ENCODE measurements at regions not wholly inside any gene's neighbourhood (a gene's known extent, or its start where the extent isn't known, plus 50 kb on each side); places are given as distances from the start of the nearest gene placed in this dataset.
"Not testable (repeated sequence)": the region's sequence is repeated elsewhere in the genome, so short reads cannot be mapped to it uniquely, and the experiment has no call there.

DNA sequence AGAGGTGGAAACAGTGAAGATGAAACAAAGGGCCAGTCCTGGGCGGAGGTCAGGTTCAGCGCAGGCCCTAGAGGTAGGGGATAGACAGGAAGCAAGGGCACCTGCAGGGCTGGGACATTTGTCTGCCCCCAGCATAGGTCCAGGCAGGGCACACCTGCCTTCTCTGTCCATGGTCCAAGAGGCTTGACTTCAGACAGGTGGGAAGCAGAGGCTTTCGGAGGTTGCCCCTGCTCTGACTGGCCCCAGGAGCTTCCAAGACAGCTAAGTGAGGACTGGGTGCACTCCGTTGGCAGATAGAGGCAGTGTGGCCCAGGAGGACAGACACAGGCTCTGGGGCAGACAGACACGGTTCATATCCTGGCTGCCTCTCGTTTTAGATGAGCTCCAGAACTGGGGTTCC is 71.6 kb upstream of the GRB10 start:
- DNase-seq: no peak

GRCh38 chr7:50853311-50853710 is 70.6 kb upstream of the GRB10 start:
- no peak for DNase-seq

DNA sequence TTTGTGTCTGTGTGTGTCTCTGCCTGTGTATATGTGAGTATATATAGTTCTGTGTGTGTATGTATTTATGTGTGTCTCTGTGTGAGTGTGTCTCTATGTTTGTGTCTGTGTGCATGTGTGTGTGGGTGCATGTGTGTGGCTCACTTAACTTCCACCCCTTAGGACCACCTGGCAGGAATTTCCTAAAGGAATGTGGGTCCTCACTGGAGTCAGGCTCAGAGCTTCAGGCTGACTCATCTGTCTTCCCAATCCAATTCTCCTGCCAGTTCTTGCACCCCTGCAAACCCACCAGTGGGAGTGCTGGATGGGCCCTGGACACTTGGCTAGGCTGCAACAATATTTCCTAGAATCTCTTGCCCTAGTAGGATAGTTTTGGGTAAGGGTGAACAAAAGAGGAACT is 70.2 kb upstream of the GRB10 start:
- no peak for DNase-seq

DNA sequence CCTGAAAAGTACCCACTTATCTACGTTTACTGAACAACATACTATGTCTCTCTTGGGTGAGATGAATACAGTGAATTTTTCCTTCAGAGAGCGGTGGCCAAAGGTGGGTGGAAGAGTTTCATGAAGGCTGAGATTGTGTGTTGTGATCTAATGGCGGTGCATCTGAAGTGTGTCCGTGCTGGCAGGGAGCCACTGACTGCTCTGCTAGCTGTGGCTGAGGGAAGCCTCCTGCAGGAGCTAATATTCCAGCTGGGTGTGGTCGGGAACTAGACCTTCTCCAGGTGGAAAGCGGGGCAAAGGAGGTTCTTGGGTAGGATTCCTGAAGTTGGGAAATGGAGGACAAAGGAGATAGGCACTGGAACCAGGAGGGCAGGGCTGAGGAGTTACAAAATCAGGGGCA is 69.2 kb upstream of the GRB10 start:
- no peak for DNase-seq

DNA sequence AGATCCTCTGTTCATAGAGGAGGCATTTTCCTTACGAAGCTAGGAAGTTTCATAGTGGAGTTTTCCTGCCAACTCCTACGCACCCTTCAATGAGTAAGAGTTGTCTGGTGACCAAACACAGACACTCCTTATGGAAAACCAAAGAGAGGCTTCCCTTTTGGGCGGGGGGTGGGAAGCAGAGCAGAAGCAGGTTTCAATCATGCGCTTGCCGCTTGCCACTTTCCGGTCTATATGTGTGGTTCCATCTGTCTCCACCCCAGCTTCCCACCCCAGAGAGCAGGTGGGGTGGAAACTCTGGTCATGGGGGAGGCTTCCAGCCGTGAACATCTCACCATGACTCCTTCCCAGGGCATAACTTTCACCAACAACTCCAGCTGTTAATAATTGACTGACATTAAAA is 68.8 kb upstream of the GRB10 start:
- no peak for DNase-seq

GRCh38 chr7:50849991-50850390 is 67.3 kb upstream of the GRB10 start:
- no peak for DNase-seq

DNA sequence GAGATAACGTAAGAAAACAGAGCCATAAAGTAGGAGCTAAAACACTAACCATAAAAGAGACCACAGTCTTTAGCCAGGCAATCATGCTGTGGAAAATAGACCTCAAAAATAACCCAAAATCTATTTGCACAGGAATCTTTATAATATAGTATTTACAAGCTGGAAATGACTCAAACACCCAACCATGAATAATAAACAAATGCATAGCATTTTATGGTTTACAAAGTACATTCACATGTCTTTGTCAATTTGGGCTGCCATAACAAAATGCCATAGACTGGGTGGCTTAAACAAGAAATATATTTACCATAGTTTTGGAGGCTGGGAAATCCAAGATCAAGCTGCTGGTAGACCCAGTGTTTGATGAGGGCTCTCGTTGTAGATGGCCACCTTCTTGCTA is 65.5 kb upstream of the GRB10 start:
- no peak for DNase-seq

DNA sequence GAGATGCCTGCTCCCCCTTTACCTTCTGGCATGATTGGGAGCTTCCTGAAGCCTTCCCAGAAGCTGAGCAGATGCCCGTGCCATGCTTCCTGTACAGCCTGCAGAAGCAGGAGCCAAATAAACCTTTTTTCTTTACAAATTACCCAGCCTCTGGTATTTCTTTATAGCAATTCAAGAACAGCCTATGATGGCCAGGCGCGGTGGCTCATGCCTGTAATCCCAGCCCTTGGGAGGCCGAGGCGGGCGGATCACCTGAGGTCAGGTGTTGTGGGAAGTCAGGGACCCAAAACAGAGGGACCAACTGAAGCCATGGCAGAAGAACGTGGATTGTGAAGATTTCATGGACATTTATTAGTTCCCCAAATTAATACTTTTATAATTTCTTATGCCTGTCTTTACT is 62.2 kb upstream of the GRB10 start:
- DNase-seq: not testable (repeated sequence)

GRCh38 chr7:50842041-50842440 is 59.3 kb upstream of the GRB10 start:
- DNase-seq: no peak

DNA sequence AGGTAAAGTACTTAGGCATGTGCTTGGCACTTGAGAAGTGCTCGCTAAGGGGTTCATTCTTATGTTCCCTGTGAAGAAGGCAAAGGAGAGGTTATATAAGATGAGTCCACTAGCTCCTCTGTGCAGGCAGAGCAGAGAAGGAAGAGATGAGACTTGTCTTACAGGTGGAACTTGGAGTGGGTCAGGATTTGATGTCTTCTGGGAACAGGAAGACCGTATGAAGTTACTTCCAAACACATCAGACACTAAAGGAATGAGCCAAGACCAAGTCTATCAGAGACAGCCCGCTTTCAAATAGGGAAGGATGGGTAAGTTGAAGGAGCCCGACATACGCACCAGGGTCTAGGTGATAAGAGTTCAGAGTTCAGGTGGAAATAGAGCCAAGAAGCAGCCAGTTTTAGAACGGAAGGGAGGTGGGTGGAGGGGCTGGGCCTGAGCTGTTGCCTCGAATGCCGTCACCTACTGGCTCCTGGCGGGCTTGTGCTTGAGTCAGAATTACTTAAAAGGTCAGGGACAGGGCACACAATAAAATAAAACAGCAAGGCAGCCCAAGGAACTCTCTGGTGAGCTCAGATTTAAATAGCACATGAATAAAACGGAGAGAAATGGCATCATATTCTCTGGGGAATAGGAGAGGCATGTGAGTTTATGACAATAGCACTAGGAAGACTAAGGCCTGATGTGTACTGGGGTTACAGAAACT is 56.1 kb upstream of the GRB10 start:
- no peak for DNase-seq

- no peak for DNase-seq
Observed at GRCh38 chr7:50837965-50838364, 55.3 kb upstream of the GRB10 start.

GRCh38 chr7:50836646-50837045 is 54.0 kb upstream of the GRB10 start:
- DNase-seq: no peak

DNA sequence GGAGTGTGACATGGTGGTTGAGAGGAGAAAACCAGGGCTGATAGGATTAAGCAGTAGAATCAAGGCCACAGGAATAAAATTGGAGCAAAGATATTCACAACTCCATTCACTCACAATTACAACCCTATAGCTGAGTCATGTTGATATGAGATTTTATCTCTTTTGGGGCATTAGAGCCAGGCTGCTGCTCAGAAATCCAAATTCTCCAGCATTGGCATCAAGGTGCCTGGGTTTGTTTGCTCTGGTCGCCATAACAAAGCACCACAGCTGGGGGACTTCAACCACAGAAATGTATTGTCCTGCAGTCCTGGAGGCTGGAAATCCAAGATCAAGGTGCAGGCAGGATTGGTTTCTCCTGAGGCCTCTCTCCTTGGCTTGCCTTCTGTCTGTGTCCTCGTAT is 52.5 kb upstream of the GRB10 start:
- DNase-seq: no peak

DNA sequence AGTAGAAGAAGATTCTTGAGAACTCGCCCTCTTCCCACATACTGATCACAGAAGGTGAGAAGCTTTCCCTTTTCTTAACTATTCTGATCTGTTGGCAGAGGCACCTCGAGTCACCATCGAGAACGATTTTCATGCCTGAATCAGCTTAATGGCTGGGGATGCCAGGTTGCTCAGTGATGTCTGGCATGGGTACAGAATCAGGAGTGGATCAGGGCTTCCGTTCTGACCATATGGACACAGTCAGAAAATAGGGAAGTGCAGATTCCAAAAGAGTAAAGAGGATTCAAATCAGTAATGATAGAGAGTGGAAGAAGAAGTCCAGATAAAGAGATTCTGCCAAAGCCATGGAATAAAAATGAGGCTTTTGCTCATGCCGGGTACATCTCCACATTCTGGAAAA is 52.0 kb upstream of the GRB10 start:
- DNase-seq: no peak

DNA sequence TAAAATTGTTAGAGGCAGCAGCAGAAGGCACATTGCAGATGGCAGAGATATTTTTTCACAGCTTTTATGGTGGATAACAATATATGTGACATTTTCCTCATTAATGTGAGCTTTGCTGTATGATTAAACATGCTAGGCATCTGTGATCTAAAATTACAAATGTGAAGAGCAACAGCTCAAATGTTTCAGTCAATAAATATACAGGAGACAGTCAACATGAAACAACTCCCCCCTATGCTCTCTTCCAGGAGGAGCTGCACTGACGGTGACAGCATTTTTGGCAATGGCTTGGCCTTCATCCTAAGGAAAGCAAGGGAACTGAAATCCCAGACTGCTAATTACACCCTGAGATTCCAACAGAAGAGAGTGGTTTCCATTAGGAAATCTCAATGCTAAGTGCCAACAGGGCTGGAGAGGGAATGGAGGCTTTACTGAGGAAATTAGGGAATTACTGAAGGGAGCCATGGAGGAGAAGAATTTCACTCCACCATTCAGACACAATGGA is 51.4 kb upstream of the GRB10 start:
- DNase-seq: no peak

- no peak for DNase-seq
Observed at GRCh38 chr7:50832744-50833143, 50.0 kb upstream of the GRB10 start.

Data from activated naive CD4-positive, alpha-beta T cell treated with anti-CD3 and anti-CD28 coated beads, Interleukin-2, amount 50 U/mL, for 16 hours (primary cell).